H1 (cell line): ENCODE measurements at regions not wholly inside any gene's neighbourhood (a gene's known extent, or its start where the extent isn't known, plus 50 kb on each side); places are given as distances from the start of the nearest gene placed in this dataset.
A peak's percentile ranks its signal among the peaks of the same experiment; 100 is the strongest.

ENCODE experiments used
- BACH1 ChIP-seq: IDR thresholded peaks from 2 replicates; pipeline ENCODE4 v1.6.1; 2012; ENCODE audit warnings: low read length, improper control_type of control experiment
- CBX5 ChIP-seq: fragments of 300-800, 300-1000 bp; sonication (generic); IDR thresholded peaks from 2 replicates; pipeline ENCODE4 v1.7.1; 2016; ENCODE audit warnings: antibody characterized with exemption, low read length, low read depth
- CHD1 ChIP-seq: IDR thresholded peaks from 2 replicates; pipeline ENCODE4 v1.6.1; 2012; ENCODE audit warnings: low read depth, low read length, improper control_type of control experiment
- CHD2 ChIP-seq: IDR thresholded peaks from 2 replicates; pipeline ENCODE4 v1.6.1; 2012; ENCODE audit warnings: low read length, improper control_type of control experiment
- CREB1 ChIP-seq: IDR thresholded peaks from 2 replicates; pipeline ENCODE4 v1.6.1; 2012; ENCODE audit warnings: inconsistent platforms
- CTBP2 ChIP-seq: IDR thresholded peaks from 2 replicates; pipeline ENCODE4 v1.7.0; 2011; ENCODE audit warnings: borderline replicate concordance, mild to moderate bottlenecking, moderate library complexity, mixed read lengths, low read length; ENCODE audit not compliant: insufficient read depth, insufficient read length
- EP300 ChIP-seq, 2 experiments: IDR thresholded peaks; 1 replicate in 1 of 2; 2 replicates in 1 of 2; pipeline ENCODE4 v1.6.1; 2011 to 2012; ENCODE audit warnings: low read depth in 2 of 2, low read length in 2 of 2, mild to moderate bottlenecking in 2 of 2, borderline replicate concordance in 1 of 2, inconsistent platforms in 1 of 2, moderate library complexity in 1 of 2
- FOSL1 ChIP-seq: IDR thresholded peaks from 2 replicates; pipeline ENCODE4 v1.6.1; 2011; ENCODE audit warnings: mild to moderate bottlenecking, low read depth, low read length, moderate library complexity; ENCODE audit not compliant: insufficient read depth
- HDAC2 ChIP-seq, 2 experiments: fragments of 300-600 bp in 1 of 2; sonication (generic) in 1 of 2; IDR thresholded peaks; 2 replicates each; pipeline ENCODE4 v1.6.1; 2011 to 2012; ENCODE audit warnings: low read depth in 2 of 2, low read length in 2 of 2, mild to moderate bottlenecking in 2 of 2, moderate library complexity in 2 of 2, borderline replicate concordance in 1 of 2, inconsistent platforms in 1 of 2
- JUN ChIP-seq: IDR thresholded peaks from 2 replicates; pipeline ENCODE4 v1.6.1; 2011; ENCODE audit warnings: low read depth, mild to moderate bottlenecking, improper control_type of control experiment, low read length
- JUND ChIP-seq: IDR thresholded peaks from 2 replicates; pipeline ENCODE4 v1.6.1; 2011; ENCODE audit warnings: mild to moderate bottlenecking, improper control_type of control experiment, low read length
- KDM5A ChIP-seq: fragments of 200-600 bp; IDR thresholded peaks from 2 replicates; pipeline ENCODE4 v1.7.1; 2012; ENCODE audit warnings: mild to moderate bottlenecking, low read length, inconsistent platforms, mixed read lengths
- POLR2AphosphoS5 ChIP-seq: IDR thresholded peaks from 2 replicates; pipeline ENCODE4 v1.6.1; 2011; ENCODE audit warnings: low read depth, low read length
- POU5F1 ChIP-seq: IDR thresholded peaks from 2 replicates; pipeline ENCODE4 v1.6.1; 2011; ENCODE audit warnings: low read depth, mild to moderate bottlenecking, low read length, moderate library complexity
- RBBP5 ChIP-seq: IDR thresholded peaks from 2 replicates; pipeline ENCODE4 v1.7.1; 2012; ENCODE audit warnings: low read depth, mild to moderate bottlenecking, inconsistent platforms, low read length, moderate library complexity, borderline replicate concordance
- RNF2 ChIP-seq: fragments of 200-900, 300-1000 bp; sonication (generic); IDR thresholded peaks from 2 replicates; pipeline ENCODE4 v1.7.1; 2016; ENCODE audit warnings: borderline replicate concordance, low read depth, mild to moderate bottlenecking, antibody characterized with exemption, low read length; ENCODE audit not compliant: poor library complexity, severe bottlenecking; ENCODE audit errors: missing control alignments
- TEAD4 ChIP-seq: IDR thresholded peaks from 2 replicates; pipeline ENCODE4 v1.6.1; 2012; ENCODE audit warnings: low read depth, low read length, inconsistent platforms, mixed read lengths
- TF ChIP-seq, protein P1 (sequence below): IDR thresholded peaks from 2 replicates; pipeline ENCODE4 v1.6.1; 2011; ENCODE audit warnings: low read depth, mild to moderate bottlenecking, low read length; ENCODE audit not compliant: insufficient read depth
- TF ChIP-seq, protein P2 (sequence below), 3 experiments: IDR thresholded peaks; 1 replicate in 2 of 3; 2 replicates in 1 of 3; pipeline versions ENCODE4 v1.5.1 to v1.6.1; 2011; ENCODE audit warnings: low read length in 3 of 3, mild to moderate bottlenecking in 3 of 3, inconsistent platforms in 2 of 3, low read depth in 1 of 3, moderate library complexity in 1 of 3; ENCODE audit not compliant: insufficient read depth in 1 of 3; ENCODE audit errors: control extremely low read depth in 1 of 3

DNA sequence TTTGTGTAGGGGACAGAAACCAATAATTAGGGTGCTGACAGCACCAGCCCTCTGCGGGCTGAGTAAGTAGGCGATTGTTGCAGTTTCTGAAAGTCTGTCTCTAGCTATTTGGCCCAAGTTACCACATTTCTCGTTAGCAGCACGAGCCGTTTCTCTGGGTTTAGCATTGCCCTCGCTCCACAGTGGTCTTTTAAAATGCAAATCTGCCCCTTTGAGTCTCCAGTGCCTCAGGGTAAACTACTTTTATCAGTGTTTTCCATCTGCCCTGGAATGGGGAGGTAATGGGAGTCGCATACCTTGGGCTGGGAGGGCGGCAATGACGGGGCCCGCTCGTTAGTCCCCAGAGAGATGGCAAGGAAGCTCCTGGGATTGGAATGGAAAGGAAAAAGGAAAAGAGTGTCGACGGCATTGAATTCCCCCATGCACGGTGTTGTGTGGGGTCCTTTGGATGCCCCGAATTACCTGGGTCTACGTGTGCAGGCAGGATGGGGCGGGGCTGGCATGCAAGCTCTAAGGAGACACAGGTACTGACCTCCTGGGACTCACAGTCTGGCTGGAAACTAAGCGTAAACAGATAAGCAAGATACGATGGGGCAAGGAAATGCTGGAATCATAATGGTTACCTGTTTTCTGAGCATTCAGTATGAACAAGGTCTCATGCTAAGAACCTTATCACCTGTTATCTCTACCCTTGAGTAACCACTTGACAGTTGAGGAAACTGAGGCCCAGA, 131.8 kb upstream of the MAP1LC3B2 start (continued):
- TF ChIP-seq BACH1: no peak
- TF ChIP-seq FOSL1: no peak
- no peak for TF ChIP-seq CHD1
- TF ChIP-seq JUND: 0 out of 2 replicates have a peak, but pooled peaks have one; percentile 67
- TF ChIP-seq KDM5A: no peak
- no peak for TF ChIP-seq CHD2
- no peak for TF ChIP-seq POLR2AphosphoS5
- TF ChIP-seq, protein P1, sequence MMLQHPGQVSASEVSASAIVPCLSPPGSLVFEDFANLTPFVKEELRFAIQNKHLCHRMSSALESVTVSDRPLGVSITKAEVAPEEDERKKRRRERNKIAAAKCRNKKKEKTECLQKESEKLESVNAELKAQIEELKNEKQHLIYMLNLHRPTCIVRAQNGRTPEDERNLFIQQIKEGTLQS: no peak
- TF ChIP-seq HDAC2 (IDR thresholded peaks at IDR 0.05; ENCODE audit: borderline replicate concordance in 1 of 2, low read depth in 2 of 2, low read length in 2 of 2): 0 out of 4 replicates have a peak, but pooled peaks of 1 of the 2 experiments have one; percentile 43
- no peak for TF ChIP-seq RNF2
- TF ChIP-seq POU5F1: peak; percentile 69; the same call in 1 of the 2 replicates
- TF ChIP-seq CBX5: no peak
- peak; percentile 65; the same call in 1 of the 2 replicates for TF ChIP-seq RBBP5
- TF ChIP-seq, protein P2, sequence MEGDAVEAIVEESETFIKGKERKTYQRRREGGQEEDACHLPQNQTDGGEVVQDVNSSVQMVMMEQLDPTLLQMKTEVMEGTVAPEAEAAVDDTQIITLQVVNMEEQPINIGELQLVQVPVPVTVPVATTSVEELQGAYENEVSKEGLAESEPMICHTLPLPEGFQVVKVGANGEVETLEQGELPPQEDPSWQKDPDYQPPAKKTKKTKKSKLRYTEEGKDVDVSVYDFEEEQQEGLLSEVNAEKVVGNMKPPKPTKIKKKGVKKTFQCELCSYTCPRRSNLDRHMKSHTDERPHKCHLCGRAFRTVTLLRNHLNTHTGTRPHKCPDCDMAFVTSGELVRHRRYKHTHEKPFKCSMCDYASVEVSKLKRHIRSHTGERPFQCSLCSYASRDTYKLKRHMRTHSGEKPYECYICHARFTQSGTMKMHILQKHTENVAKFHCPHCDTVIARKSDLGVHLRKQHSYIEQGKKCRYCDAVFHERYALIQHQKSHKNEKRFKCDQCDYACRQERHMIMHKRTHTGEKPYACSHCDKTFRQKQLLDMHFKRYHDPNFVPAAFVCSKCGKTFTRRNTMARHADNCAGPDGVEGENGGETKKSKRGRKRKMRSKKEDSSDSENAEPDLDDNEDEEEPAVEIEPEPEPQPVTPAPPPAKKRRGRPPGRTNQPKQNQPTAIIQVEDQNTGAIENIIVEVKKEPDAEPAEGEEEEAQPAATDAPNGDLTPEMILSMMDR (IDR thresholded peaks at IDR 0.05; ENCODE audit: control extremely low read depth in 1 of 3, insufficient read depth in 1 of 3, low read depth in 1 of 3, low read length in 3 of 3): no peak
- TF ChIP-seq TEAD4: peak; percentile 95
- peak; percentile 47 for TF ChIP-seq CTBP2
- TF ChIP-seq EP300 (IDR thresholded peaks at IDR 0.05; ENCODE audit: borderline replicate concordance in 1 of 2, low read depth in 2 of 2, low read length in 2 of 2): peak in 1 of 2 experiments; percentile 44; a peak in 1 of 3 replicates
- TF ChIP-seq JUN: no peak
- TF ChIP-seq CREB1: peak; percentile 24
